HG03378 (cell line): ENCODE measurements at regions not wholly inside any gene's neighbourhood (a gene's known extent, or its start where the extent isn't known, plus 50 kb on each side); places are given as distances from the start of the nearest gene placed in this dataset.
"Not testable (repeated sequence)": the region's sequence is repeated elsewhere in the genome, so short reads cannot be mapped to it uniquely, and the experiment has no call there.

ENCODE experiments used
- ATAC-seq: cut with Tn5 transposase; IDR thresholded peaks from one replicate; pipeline ENCODE4 v1.9.1; 2021; ENCODE audit warnings: mild to moderate bottlenecking, moderate library complexity; ENCODE audit not compliant: unreplicated experiment

DNA sequence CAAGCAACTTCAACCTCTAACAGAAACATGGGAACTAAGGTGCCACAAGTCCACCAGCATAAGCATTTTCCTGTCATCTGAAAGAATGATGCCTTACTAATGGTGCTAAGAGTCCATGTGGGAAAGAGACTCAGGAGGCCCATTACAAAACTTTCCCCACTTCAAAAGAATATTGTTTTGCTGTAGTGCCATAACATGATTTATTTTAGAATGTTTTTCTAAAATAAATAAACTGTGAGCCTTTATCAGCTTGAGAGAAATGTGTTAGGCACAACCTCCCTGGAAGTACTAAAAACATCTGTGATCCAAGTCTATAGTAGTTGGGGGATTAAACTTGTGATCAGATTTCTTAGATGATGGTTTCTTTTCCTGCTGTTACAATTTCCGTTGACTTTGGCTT, 330.1 kb upstream of the MAP3K7 start:
- ATAC-seq, result no peak

DNA sequence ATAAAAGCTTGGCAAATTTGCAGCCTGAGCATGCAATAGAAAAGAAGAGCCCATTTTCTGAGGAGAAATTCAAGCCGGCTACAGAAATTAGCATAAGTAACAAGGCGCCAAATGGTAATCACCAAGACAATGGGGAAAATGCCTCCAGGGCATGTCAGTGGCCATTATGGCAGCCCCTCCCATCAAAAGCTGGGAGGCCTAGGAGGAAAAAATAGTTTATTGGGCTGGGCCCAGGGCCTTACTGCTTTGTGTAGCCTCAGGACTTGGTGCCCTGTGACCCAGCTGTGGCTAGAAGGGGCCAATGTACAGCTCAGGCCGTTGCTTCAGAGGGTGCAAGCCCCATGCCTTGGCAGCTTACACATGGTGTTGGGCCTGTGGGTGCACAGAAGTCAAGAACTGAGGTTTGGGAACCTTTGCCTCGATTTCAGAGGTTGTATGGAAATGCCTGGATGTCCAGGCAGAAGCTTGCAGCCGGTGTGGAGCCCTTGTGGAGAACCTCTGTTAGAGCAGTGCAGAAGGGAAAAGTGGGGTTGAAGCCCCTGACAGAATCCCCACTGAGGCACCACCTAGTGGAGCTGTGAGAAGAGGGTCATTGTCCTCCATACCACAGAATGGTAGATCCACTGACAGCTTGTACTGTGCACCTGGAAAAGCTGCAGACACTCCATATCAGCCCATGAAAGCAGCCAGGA, 328.5 kb upstream of the MAP3K7 start:
- ATAC-seq, result no peak

DNA sequence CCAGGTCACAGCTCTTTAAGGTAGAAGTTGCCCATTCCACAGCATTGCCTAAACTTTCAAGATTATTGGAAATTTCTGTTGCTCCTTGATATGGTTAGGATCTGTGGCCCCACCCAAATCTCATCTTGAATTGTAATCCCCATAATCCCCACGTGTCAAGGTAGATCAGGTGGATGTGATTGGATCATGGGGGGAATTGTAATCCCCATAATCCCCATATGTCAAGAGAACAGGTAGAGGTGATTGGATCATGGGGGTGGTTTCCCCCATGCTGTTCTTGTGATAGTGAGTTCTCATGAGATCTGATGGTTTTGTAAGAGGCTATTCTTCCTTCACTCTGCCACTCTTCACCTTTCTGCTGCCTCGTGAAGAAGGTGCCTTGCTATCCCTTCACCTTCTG, 327.4 kb upstream of the MAP3K7 start:
- ATAC-seq, result no peak

DNA sequence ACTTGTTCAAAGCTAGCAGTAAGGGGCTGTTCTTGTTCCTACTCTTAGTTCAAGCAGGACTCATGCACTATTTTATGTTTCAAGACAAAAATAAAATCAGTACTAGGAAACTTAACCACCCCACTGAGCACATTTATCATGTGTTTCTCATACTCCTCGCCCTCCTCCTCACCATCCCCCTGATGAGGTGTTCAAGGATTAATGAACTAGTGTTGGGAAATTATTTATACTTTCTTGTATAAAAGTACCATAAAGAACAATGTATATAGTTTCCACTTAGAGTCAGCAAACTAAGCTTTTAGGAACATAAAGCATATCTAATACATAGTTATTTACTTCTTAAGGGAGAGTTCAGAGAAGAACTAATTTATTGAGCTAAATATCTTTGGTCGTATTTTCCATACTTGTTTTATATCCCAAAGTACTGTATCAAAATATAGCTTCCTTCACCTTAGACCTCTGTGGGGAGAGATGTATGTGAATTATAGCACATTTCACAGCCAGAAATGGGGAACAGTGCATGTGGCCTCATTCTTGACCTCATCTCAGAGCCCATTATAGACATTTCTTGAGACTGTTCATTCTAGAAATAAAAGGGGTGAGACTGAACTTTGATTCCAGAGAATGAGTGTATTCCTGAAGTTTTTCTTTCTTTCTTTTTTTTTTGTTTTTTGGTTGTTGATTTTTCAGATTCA, 326.5 kb upstream of the MAP3K7 start:
- no peak for ATAC-seq

DNA sequence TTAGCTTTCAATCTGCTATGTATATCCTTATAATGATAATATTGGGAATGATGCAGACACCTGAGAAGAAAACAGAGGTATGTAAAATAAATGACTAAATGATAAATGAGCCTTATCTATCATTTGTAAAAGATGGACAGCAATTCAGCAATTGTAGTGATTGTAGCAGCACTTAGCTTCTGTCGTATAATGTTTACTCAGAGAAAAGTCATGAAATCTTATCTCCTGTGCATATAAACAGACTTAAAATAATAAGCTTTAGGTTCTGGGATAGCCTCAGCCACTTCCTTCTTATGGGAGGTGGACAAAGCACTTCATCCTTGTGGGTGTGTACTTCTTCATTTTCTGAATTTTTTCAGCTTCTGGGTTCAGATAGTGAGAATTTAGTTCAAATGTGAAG, 324.8 kb upstream of the MAP3K7 start:
- no peak for ATAC-seq

DNA sequence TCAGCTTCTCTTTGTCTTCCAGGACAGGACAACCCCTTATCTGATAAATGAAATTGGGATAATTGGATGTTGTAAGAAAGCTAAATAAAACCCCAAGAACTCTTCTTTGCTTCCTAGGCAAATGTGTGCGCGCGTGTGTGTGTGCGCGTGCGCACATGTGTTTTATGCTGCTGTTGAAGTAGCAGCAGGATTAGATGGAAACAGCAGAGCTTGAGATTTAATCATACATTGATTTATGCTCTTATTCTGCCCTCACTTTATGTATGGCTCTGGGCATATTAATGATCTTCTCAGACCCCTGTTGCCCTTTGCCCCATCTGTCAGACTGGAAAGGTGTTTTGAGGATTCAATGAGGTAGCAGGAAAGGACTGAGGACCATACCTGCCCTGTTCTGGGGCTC, 324.0 kb upstream of the MAP3K7 start:
- no peak for ATAC-seq

DNA sequence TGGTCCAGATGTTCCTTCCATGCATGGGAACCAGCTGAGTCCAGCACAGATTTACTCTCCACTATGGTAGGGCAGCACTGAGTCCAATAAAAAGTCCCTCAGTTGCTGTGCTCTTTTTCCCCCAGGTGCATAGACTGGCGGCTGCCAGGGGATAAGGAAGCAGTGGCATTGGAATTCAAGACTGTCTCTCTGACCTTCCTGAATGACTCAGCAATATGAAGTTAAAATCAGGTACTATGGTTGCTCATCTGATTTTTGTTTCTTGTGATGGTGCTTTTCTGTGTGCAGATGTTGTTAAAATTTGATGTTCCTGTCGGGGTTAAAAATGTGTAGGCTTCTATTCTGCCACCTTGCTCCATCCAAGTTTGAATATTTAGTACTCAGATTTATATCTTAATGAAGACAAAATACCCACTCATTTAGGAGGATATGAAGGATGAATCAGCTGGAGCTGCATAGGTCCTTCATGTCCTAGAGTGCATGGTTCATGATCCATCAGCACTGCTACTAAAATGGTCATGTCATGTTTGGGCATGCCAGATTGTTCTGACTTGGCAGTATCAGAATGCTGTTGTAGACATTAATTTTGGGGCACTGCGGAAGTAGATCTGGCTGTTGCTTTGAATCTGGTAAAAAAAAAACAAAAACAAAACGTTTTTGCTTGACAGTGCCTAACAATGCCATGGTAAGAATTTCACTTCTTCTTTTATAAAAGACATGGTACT, 321.2 kb upstream of the MAP3K7 start:
- no peak for ATAC-seq

DNA sequence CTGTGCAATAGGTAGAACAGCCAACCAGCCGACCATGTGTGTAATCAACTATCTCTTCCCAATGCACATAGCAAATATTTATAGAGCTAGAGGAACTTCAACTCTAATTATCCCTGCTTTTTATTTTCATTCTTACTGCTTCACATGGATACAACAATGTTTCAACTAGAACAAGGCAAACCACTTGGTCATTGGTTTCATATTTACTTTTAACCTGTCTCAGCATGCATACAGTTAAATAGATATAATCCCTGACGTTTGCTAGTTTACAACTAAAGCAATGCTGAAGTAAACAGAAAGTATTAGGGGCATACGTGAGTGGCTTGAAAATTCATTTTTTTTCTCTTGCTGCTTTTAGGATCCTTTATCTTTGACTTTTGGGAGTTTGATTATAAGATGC, 318.5 kb upstream of the MAP3K7 start:
- ATAC-seq, result no peak

DNA sequence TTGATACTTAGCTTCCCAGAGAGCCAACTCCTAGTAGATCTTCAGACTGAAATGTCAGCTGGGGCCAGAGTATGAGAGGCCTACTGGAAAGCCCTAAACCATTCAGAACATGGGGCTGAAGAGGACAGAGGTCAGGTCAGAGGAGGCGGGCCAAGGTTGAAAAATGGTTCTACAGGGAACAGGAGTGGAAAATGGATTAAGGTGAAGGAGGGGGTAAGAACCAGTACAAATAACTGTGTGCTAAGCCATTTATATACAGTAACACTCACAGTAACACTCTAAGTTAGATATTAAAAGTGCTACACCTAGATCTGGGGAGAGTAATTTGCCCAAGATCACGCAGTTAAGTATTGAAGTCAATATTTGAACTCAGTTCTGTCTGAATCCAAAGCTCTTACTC, 313.2 kb upstream of the MAP3K7 start:
- ATAC-seq, result no peak

DNA sequence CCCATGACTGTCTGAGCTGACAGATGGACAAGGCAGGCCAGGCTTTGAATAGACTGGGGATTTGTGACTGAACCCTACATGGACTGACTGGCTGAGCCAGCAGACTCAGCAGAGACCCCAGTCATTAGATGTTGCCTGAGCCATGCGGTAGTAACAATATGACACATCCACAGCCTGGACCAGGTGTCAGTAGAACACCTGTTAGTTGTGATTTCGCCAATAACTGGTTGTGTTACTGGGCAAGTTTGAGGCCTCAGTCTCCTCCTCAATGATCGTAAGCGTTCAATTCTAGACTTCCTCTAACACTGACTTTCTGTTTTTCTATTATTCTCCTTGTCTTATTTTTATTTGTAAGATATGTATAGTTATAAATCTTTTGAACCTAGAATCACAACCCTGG, 311.9 kb upstream of the MAP3K7 start:
- no peak for ATAC-seq

DNA sequence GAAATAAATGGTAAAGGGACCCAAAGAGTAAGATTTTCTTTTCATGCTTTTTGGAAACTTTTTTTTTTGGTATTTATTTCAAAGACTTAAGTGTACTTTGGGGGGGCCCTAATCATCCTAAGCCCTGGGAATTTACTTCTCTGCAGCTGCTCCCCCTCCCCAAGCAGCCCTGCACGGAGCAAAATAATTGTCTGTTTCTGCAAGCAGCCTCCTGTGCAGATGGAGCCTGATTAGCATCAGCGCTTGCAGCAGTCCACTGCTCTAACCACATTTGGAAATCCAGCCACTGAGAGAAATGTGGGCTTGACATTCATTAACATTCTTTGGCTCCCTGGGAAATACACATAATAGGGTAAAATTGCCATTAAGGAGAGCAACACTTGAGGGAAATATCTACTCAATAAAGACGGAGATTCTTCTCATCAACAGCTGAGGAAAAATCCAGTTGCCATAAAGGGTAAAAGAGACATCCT, 309.2 kb upstream of the MAP3K7 start:
- ATAC-seq, result no peak

DNA sequence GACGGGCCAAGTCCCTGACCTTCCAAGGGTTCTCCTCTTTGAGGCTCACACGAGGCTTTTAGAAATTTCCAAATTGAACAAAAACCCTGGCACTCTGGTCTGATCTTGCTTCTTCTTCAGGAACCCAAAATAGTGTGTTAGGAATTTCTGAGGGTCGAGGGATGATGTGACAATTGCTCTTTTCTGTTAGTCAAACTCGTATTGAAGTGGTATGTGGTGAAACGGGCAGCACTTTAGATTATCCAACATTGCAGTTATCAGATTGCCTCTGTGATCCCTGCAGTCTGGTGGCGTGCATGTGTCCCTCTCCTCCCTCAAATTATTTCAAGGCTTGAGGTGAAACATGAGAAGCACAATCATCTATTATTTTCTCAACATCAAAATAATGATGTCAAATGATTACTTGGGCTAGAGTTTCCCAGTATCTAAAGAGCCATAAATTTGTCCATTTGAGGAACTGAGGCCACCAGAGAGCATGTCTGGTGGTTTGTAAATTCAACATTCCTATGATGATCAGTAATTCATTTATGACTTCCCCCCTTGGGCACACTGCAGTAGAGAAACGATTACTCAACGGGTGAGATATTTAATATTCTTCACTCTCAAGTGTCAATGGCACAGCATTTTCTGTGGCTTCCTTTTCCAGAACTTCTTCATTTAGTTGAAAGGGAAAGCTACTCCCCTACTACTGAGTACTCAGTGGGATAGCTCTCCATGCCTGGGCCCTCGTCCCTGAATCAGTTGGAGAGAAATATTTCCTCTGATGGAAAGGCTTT, 308.6 kb upstream of the MAP3K7 start:
- ATAC-seq, result no peak

DNA sequence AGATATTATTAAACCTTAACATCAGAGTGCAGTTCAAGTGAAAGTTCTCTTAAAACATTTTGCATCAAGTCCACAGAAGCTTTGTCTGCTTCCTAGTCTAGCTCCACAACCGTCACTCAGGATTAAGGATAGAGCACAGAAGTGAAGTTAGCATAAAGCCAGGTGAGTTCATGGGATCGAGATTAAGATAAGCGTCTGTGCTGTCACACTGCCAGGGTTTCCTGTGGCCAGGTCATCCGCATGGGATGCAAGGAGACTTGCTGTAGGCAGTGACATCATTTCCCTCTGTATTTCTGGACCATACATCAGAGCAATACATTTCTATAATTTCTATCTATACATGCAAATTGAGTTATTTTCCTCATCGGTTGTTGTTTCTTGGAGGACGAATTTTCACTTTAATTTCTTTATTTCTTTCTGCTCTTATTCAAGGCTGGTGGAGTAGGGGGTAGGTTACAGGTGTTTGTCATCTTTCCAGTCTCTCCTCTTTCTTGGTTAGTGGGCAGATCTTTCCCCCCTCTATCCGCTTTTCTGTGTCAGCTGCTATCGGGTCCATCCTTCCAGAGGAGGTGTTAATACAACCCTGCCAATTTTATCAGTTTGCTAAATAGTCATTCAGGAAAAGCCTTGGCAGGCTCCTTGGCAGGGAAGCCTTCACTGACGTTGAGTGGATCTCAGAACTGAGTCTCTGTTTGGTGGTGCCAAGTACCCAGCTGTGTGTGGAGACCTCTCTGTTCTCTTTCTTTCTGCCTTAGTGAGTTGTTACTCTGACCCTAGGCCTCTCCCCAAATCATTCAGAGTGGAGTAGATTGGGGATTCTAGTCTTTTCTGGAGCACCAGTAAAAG, 307.6 kb upstream of the MAP3K7 start:
- ATAC-seq, result no peak

DNA sequence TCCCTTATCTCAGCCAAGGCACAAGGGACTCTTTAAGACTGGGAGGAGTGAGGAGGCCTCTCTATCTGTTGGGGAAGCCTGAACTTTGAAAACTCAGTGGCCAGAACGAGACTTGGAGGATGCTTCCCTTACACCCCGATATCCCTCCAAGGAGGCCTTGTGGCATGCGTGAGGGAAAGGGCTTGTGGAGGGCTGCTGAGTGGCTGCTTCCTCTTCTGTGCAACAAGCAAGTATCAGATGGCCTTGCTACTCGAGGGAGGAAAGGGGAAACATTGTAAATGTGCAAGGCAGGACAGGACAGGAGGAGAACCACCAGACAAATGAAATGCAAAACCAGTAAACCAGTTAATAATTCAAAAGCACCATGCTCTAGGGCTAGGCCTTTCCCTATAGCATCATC, 306.5 kb upstream of the MAP3K7 start:
- no peak for ATAC-seq

DNA sequence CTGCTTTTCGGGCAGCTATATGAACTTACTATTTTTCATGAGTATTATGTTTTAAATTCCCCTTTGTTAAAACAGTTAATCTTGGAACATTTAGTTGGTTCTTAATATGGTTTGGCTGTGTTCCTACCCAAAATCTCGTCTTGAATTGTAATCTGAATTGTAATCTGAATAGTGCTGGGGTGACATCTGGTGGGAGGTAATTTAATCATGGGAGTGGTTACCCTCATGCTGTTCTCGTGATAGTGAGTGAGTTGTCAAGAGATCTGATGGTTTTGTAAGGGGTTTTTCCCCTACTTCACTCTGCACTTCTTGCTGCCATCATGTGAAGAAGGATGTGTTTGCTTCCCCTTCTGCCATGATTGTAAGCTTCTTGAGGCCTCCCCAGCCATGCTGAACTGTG, 305.4 kb upstream of the MAP3K7 start:
- no peak for ATAC-seq

DNA sequence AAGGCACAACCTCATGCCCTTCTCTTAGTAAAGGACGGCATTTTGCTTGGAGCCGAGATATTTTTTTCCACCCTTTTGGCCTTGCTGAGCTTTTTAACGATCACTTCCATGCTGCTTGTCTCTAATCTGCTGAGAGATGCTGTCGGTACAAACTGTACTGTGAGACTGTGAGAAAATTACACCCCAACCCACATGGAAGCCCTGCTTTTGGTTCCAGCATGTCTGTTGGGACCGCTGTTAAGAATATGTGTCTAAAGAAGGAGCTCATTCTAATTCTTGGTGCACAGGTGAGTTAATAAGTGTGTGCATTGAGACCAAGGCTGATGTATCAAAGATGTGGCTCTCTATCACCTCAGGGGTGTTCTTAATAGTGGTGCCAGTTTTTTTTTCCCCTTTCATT, 304.5 kb upstream of the MAP3K7 start:
- no peak for ATAC-seq

DNA sequence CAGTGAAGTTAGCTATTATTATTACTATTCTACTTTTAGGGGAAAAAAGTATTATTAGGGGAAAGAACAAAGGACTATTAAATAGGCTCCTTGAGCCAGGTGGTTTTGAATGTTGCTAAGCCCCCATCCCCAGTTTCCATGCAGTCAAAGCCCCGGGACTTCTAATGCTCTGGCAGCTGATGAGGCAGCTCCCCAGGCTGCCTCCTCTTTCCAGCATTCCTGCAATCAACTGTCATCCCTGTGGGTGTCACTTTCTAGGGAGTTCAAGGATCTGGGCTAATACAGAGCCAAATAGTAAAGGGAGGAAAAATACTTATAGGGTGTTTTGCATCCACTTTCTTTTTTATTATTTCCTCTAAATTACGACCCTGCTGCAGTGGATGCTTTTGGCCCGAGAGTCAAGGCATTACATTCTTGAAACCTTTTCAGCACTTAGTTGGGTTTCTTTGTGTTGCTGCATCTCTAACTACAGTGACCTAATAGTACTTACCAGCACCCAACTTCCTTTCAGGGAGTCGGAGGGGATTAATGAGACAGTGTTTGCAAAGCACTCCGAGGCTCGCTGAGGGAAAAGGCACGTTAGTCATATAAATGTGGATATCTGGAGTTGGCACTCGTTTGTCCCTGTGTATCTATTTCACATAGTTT, 303.9 kb upstream of the MAP3K7 start:
- ATAC-seq, result no peak

DNA sequence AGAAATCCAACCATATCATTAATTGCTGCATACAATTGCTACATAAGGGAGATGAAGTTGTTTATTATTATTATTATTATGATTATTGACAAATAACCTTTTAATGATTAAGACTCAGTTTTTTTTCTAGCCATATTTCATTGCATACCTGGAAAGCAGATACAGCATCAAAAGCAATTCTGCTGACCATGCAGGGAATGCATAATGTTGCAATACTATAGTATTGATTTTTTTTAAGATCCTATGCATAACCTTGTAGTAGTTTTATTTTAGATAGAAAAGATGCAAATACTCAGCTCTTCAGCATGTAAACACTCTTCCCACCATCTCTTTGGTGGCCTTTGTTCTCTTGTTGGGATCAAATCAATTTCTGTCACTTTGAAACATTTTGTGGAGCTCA, 300.9 kb upstream of the MAP3K7 start:
- no peak for ATAC-seq

DNA sequence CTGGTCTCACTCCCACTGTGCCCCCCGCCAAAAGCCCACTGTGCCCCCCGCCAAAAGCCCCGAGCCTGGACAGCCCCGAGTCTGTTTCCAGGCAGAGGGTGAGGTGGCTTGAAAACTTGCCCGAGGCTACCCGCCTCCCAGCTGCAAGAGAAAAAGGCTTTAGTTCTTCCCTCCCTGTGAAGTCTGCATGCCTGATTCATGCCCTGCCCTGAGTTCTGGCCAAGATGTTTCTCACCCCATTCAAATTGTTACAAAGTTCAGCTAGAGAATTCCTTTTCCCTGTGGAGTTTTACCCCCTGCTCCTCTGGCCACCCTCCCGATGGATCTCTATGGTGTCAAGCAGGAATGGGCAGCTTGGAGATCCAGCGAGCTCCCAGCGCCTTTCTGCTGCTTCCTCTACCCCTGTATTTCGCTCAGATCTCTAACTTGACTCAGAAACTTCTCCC, 298.8 kb upstream of the MAP3K7 start:
- ATAC-seq, result no peak

DNA sequence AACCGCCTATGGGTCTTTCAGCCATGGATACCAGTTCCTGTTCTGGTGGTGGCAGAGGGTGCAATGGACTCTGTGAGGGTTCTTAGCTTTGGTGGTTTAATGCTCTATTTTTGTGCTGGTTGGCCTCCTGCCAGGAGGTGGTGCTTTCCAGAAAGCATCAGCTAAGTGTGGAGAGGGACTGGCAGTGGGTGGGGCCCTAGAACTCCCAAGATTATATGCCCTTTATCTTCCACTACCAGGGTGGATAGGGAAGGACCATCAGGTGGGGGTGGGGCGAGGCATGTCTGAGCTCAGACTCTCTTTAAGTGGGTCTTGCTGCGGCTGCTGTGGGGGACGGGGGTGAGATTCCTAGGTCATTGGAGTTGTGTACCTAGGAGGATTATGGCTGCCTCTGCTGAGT, 298.3 kb upstream of the MAP3K7 start:
- ATAC-seq, result not testable (repeated sequence)
